WTC11 (cell line): ENCODE measurements at regions not wholly inside any gene's neighbourhood (a gene's known extent, or its start where the extent isn't known, plus 50 kb on each side); places are given as distances from the start of the nearest gene placed in this dataset.

Source experiments
- CTCF ChIP-seq: fragments of 200-600 bp; IDR thresholded peaks from 2 replicates; pipeline ENCODE4 v1.8.0; 2022; ENCODE audit warnings: antibody characterized with exemption
- NR2C2 ChIP-seq: sonication (generic); formaldehyde crosslinking; IDR thresholded peaks from 2 replicates; pipeline ENCODE4 v1.8.0; 2022; ENCODE audit warnings: mild to moderate bottlenecking, missing genetic modification reagents
- ZNF263 ChIP-seq: sonication (generic); formaldehyde crosslinking; IDR thresholded peaks from 2 replicates; pipeline ENCODE4 v1.8.1; 2022; ENCODE audit warnings: low read depth, mild to moderate bottlenecking, moderate library complexity, missing genetic modification reagents

GRCh38 chr4:4766564-4766963 is 92.9 kb upstream of the MSX1 start:
- no peak for TF ChIP-seq CTCF
- TF ChIP-seq ZNF263 (CRISPR knock-in tag): no peak
- no peak for TF ChIP-seq NR2C2 (CRISPR knock-in tag)
